OCI-LY7 (cell line): ENCODE measurements at regions not wholly inside any gene's neighbourhood (a gene's known extent, or its start where the extent isn't known, plus 50 kb on each side); places are given as distances from the start of the nearest gene placed in this dataset.
"Not testable (repeated sequence)": the region's sequence is repeated elsewhere in the genome, so short reads cannot be mapped to it uniquely, and the experiment has no call there.

Experiments
- BruUV-seq: library from RNA; stranded (reverse); fragments of 400-500 nt; replicated peaks from 2 replicates; lab custom pipeline; 2021; lab: Mats Ljungman, UMichigan
- CTCF ChIA-PET: fragments of 300-600 bp; sonication (Branson Sonifier 250); formaldehyde crosslinking; loops from one replicate; lab custom pipeline; 2022; ENCODE audit warnings: antibody characterized with exemption; ENCODE audit not compliant: unreplicated experiment; lab: Charles Lee
- POLR2A ChIA-PET: fragments of 300-600 bp; sonication (Branson Sonifier 250); formaldehyde crosslinking; loops from one replicate; lab custom pipeline; 2022; ENCODE audit warnings: antibody characterized with exemption; lab: Charles Lee
- DNase-seq: peaks from one replicate; pipeline ENCODE4 v3.0.0-alpha.2; 2015; ENCODE audit warnings: low spot score
- H2AFZ ChIP-seq: fragments of 200-600 bp; sonication (generic), shearing (Covaris generic); 2 replicates; pipeline ENCODE4 v1.6.1; 2014; ENCODE audit warnings: mild to moderate bottlenecking, antibody characterized with exemption, low read length, moderate library complexity
- H3K27ac ChIP-seq: fragments of 200-600 bp; sonication (generic); 2 replicates; pipeline ENCODE4 v1.5.1; 2014; ENCODE audit warnings: mixed run types, low read depth, mild to moderate bottlenecking, moderate library complexity, low read length, inconsistent platforms; ENCODE audit not compliant: poor library complexity, severe bottlenecking
- H3K36me3 ChIP-seq: fragments of 200-600 bp; sonication (generic); 2 replicates; pipeline ENCODE4 v1.6.1; 2014; ENCODE audit warnings: mild to moderate bottlenecking, antibody characterized with exemption, low read length, moderate library complexity, mixed read lengths; ENCODE audit not compliant: insufficient read depth
- H3K4me1 ChIP-seq: fragments of 200-600 bp; sonication (generic); 2 replicates; pipeline ENCODE4 v1.5.1; 2014; ENCODE audit warnings: mild to moderate bottlenecking, low read length; ENCODE audit not compliant: insufficient read depth, poor library complexity, severe bottlenecking
- H3K4me2 ChIP-seq: fragments of 200-600 bp; sonication (generic); 2 replicates; pipeline ENCODE4 v1.6.1; 2014; ENCODE audit warnings: mild to moderate bottlenecking, low read length
- H3K4me3 ChIP-seq: fragments of 200-600 bp; sonication (generic); 2 replicates; pipeline ENCODE4 v1.5.1; 2014; ENCODE audit warnings: mild to moderate bottlenecking, low read depth, low read length; ENCODE audit not compliant: poor library complexity, severe bottlenecking
- H3K79me2 ChIP-seq: fragments of 200-600 bp; sonication (generic); 2 replicates; pipeline ENCODE4 v1.6.1; 2016; ENCODE audit warnings: low read depth, mild to moderate bottlenecking, low read length, moderate library complexity, mixed read lengths; ENCODE audit not compliant: insufficient read depth
- H3K9me2 ChIP-seq: fragments of 200-600 bp; sonication (generic); 2 replicates; pipeline ENCODE4 v1.6.1; 2016; ENCODE audit warnings: mild to moderate bottlenecking, low read length, mixed read lengths; ENCODE audit not compliant: insufficient read depth
- H3K9me3 ChIP-seq: fragments of 200-600 bp; sonication (generic); 2 replicates; pipeline ENCODE4 v1.6.1; 2014; ENCODE audit warnings: mild to moderate bottlenecking, mixed run types, low read length, mixed read lengths
- H4K20me1 ChIP-seq: fragments of 200-600 bp; sonication (generic); 2 replicates; pipeline ENCODE4 v1.6.1; 2014; ENCODE audit warnings: mild to moderate bottlenecking, antibody characterized with exemption, low read length, moderate library complexity, mixed read lengths; ENCODE audit not compliant: insufficient read depth
- CTCF ChIP-seq: fragments of 200-600 bp; sonication (generic); conservative IDR thresholded peaks from 2 replicates; pipeline ENCODE4 v1.5.1; 2014; ENCODE audit warnings: mild to moderate bottlenecking, antibody characterized with exemption, low read length, moderate library complexity, mixed read lengths
- EZH2phosphoT487 ChIP-seq: fragments of 200-600 bp; sonication (generic); IDR thresholded peaks from 2 replicates; pipeline ENCODE4 v1.6.1; 2018; ENCODE audit warnings: low read depth, borderline replicate concordance, mild to moderate bottlenecking, mixed run types, antibody characterized with exemption, low read length, moderate library complexity, mixed read lengths
- intact Hi-C: fragments of 100-400 bp; cut with micrococcal nuclease; formaldehyde crosslinking; loops from one replicate; pipeline ENCODE4 v1.10.0; 2022; ENCODE audit not compliant: unreplicated experiment

- Histone ChIP-seq H3K36me3 (no peaks in the 10 kb centered on the region), H4K20me1 (no peaks in the 10 kb centered on the region), H3K4me2 (no peak overlapping the region), H3K9me2 (no peaks in the 10 kb centered on the region), H3K79me2 (no peaks in the 10 kb centered on the region), H3K4me1 (no peaks in the 10 kb centered on the region), H3K4me3 (no peak overlapping the region), H3K9me3 (no peaks in the 10 kb centered on the region), H3K27ac (no peak overlapping the region), H2AFZ (no peak overlapping the region)
- no TSS peak for BruUV-seq
- CTCF ChIA-PET = no interaction called here
- TF ChIP-seq EZH2phosphoT487 = no peak
- no peak for TF ChIP-seq CTCF
- no peak for DNase-seq
- intact Hi-C loops = no loop called here
- POLR2A ChIA-PET = no interaction called here
Measured at GRCh38 chr3:87791248-87792027, 267.4 kb downstream of the CGGBP1 start.

GRCh38 chr3:87789049-87789448, 269.8 kb downstream of the CGGBP1 start:
- POLR2A ChIA-PET, BruUV-seq, H3K9me3 ChIP-seq, H4K20me1 ChIP-seq, H3K27ac ChIP-seq, H3K9me2 ChIP-seq, CTCF ChIA-PET, H3K4me3 ChIP-seq, H3K79me2 ChIP-seq, intact Hi-C loops, H3K4me1 ChIP-seq, H3K36me3 ChIP-seq, DNase-seq, H2AFZ ChIP-seq, H3K4me2 ChIP-seq: not testable (repeated sequence)

- Histone ChIP-seq H3K9me3 (no peaks in the 10 kb centered on the region), H3K27ac (no peak overlapping the region), H3K79me2 (no peaks in the 10 kb centered on the region), H3K4me1 (no peaks in the 10 kb centered on the region), H3K36me3 (no peaks in the 10 kb centered on the region), H3K4me3 (no peak overlapping the region), H3K4me2 (no peak overlapping the region), H3K9me2 (no peaks in the 10 kb centered on the region), H2AFZ (no peak overlapping the region), H4K20me1 (no peaks in the 10 kb centered on the region)
- DNase-seq = no peak
- TF ChIP-seq CTCF (no peak), EZH2phosphoT487 (no peak)
- ChIA-PET CTCF (no interaction called here), POLR2A (no interaction called here)
- BruUV-seq = no TSS peak
- intact Hi-C loops = no loop called here
Measured at GRCh38 chr3:87788516-87788915, 270.3 kb downstream of the CGGBP1 start.
